ENCODE measurements at regions not wholly inside any gene's neighbourhood (a gene's known extent, or its start where the extent isn't known, plus 50 kb on each side); places are given as distances from the start of the nearest gene placed in this dataset.

DNA sequence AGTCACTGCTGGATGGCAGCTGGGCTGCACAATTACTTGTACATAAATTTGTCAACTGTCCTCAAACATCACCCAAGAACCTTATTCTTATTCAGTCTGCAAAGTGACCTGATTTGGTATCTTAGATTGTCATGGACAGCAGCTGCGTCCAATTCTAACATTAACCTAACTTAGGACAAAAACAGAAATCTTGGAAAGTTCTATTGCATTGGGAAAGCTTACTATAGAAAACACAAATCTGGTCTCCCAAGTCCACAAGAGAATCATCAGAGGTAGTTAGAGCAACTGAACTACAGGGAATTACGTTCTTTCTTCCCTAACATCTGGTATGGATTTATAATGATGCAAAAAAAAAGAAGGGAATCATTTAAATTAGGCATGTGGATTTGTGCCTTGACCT lies 283.9 kb downstream of the NR2F1-AS1 start:
- H3K4me3 ChIP-seq, result no peak overlapping the region
- 80 to 84% (median 82%) methylated on average over 2 of the region's 2 CpGs for WGBS, 3 donors
- ATAC-seq (no peak), DNase-seq (no peak)
- no peaks in the 10 kb centered on the region for H3K27me3 ChIP-seq (ENCODE audit: insufficient read depth in 3 of 3, low read length in 2 of 3)
- H3K4me1 ChIP-seq, result no peaks in the 10 kb centered on the region
- TF ChIP-seq, protein P1, sequence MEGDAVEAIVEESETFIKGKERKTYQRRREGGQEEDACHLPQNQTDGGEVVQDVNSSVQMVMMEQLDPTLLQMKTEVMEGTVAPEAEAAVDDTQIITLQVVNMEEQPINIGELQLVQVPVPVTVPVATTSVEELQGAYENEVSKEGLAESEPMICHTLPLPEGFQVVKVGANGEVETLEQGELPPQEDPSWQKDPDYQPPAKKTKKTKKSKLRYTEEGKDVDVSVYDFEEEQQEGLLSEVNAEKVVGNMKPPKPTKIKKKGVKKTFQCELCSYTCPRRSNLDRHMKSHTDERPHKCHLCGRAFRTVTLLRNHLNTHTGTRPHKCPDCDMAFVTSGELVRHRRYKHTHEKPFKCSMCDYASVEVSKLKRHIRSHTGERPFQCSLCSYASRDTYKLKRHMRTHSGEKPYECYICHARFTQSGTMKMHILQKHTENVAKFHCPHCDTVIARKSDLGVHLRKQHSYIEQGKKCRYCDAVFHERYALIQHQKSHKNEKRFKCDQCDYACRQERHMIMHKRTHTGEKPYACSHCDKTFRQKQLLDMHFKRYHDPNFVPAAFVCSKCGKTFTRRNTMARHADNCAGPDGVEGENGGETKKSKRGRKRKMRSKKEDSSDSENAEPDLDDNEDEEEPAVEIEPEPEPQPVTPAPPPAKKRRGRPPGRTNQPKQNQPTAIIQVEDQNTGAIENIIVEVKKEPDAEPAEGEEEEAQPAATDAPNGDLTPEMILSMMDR (IDR thresholded peaks at IDR 0.05), result no peak
- no peaks in the 10 kb centered on the region for H3K9me3 ChIP-seq
- intact Hi-C loops (cut with DNase I), result no loop called here
- H3K27ac ChIP-seq, result no peak overlapping the region
- H3K36me3 ChIP-seq (ENCODE audit: insufficient read depth in 1 of 2, low read depth in 1 of 2), result no peaks in the 10 kb centered on the region

DNA sequence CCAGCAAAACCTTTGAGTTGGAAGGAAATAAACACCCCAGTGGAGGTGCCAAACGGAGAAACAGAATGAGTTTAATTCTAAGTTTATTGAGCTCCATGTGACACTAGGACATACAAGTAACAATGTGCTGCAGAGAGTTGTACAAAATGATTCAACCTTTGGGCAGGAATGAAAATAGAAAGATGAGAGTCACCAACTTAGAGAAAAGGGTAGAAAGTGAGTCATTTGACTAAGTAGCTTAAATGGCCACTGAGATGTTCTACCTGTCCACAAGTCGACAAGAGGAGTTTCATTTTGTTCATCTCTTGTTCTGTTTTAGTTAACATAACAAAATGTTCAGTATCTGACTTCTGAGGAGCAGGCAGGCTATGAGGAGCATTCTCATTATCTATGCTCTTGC lies 284.7 kb downstream of the NR2F1-AS1 start:
- no peak for ATAC-seq
- TF ChIP-seq, protein P1 (IDR thresholded peaks at IDR 0.05), result no peak
- H3K9me3 ChIP-seq, result no peaks in the 10 kb centered on the region
- no peaks in the 10 kb centered on the region for H3K27me3 ChIP-seq (ENCODE audit: insufficient read depth in 3 of 3, low read length in 2 of 3)
- intact Hi-C loops (cut with DNase I), result no loop called here
- H3K4me1 ChIP-seq, result no peaks in the 10 kb centered on the region
- 60 to 74% (median 63%) methylated on average over 2 of the region's 2 CpGs for WGBS, 3 donors
- DNase-seq, result no peak
- H3K4me3 ChIP-seq, result no peak overlapping the region
- H3K27ac ChIP-seq, result no peak overlapping the region
- no peaks in the 10 kb centered on the region for H3K36me3 ChIP-seq (ENCODE audit: insufficient read depth in 1 of 2, low read depth in 1 of 2)

DNA sequence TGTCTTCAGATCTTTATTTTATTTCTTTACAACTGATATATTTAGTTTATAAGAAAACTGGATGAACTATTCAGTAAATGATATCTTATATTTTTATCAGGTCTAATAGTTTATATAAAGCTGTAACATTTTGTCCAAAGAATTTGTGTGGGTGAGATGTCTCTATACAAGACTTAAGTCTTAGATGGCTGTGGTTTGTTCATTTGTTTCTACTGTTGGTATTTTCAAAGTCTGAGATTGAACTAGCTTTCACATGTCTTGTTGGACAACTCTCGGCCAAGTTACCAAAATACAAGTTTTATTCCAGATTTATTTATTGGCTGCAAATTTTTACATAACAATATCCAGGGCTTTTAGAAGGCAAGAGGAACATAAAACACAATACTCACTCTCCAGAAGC lies 286.0 kb downstream of the NR2F1-AS1 start:
- DNase-seq (no peak), ATAC-seq (no peak)
- H3K9me3 ChIP-seq, result no peaks in the 10 kb centered on the region
- no peak overlapping the region for H3K27ac ChIP-seq
- H3K4me3 ChIP-seq, result no peak overlapping the region
- H3K36me3 ChIP-seq (ENCODE audit: insufficient read depth in 1 of 2, low read depth in 1 of 2), result no peaks in the 10 kb centered on the region
- H3K4me1 ChIP-seq, result no peaks in the 10 kb centered on the region
- TF ChIP-seq, protein P1 (IDR thresholded peaks at IDR 0.05), result no peak
- intact Hi-C loops (cut with DNase I), result no loop called here
- WGBS, 3 donors, result 88 to 95% (median 92%) methylated on average over 1 of the region's 1 CpG
- H3K27me3 ChIP-seq (ENCODE audit: insufficient read depth in 3 of 3, low read length in 2 of 3), result no peaks in the 10 kb centered on the region

DNA sequence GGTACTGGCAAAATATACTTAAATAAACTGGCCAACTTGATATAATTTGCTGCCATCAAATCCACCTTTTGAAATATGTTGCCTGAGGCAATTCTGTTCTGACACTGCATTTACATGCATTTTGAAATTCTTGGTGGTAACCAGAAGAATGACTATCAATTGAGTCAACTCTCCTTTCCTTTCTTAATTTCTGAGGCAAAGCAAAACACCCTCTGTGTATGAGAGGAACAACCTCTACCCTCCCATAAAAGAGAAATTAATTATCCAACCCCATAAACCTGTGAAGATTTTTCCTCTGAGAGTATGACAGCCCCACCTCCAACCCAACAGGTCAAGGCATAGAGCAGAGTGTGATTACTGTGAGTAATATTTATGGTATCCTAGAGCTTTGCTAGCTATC lies 286.8 kb downstream of the NR2F1-AS1 start:
- TF ChIP-seq, protein P1 (IDR thresholded peaks at IDR 0.05), result no peak
- H3K27ac ChIP-seq, result no peak overlapping the region
- H3K4me3 ChIP-seq, result no peak overlapping the region
- no peaks in the 10 kb centered on the region for H3K9me3 ChIP-seq
- DNase-seq (no peak), ATAC-seq (no peak)
- H3K4me1 ChIP-seq, result no peaks in the 10 kb centered on the region
- H3K27me3 ChIP-seq (ENCODE audit: insufficient read depth in 3 of 3, low read length in 2 of 3), result no peaks in the 10 kb centered on the region
- H3K36me3 ChIP-seq (ENCODE audit: insufficient read depth in 1 of 2, low read depth in 1 of 2), result no peaks in the 10 kb centered on the region
- intact Hi-C loops (cut with DNase I), result no loop called here

DNA sequence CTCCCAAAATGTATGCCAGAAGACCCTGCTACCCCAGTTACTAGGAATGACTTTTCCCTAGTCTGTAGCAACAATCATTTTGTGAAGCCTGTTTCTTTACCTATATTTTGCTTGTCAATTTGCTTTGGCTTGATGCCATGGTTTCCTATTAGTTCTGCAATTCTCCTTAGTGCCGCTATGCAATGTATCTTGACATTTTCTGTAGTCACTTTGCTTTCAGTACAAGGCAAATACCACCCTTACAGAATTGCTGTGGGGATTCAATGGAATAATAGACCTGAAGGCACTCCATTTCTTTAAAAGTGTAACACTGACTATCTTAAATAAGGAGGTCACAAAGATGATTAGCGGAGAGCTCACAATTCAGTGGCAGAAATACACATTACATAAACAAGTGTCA lies 291.1 kb downstream of the NR2F1-AS1 start:
- Histone ChIP-seq H3K4me3 (no peak overlapping the region), H3K27me3 (ENCODE audit: insufficient read depth in 3 of 3, low read length in 2 of 3) (no peaks in the 10 kb centered on the region), H3K36me3 (ENCODE audit: insufficient read depth in 1 of 2, low read depth in 1 of 2) (no peaks in the 10 kb centered on the region), H3K4me1 (no peaks in the 10 kb centered on the region), H3K27ac (no peak overlapping the region), H3K9me3 (peaks cover 8% of the 10 kb centered on the region)
- intact Hi-C loops (cut with DNase I), result no loop called here
- ATAC-seq (no peak), DNase-seq (no peak)
- TF ChIP-seq, protein P1 (IDR thresholded peaks at IDR 0.05), result no peak
- WGBS, 3 donors, result 86 to 93% (median 91%) methylated on average over 2 of the region's 2 CpGs
